Ovary (tissue), 3 donors: ENCODE measurements at regions not wholly inside any gene's neighbourhood (a gene's known extent, or its start where the extent isn't known, plus 50 kb on each side); places are given as distances from the start of the nearest gene placed in this dataset.

Experiments used
- EP300 ChIP-seq: sonication (generic); formaldehyde crosslinking; IDR thresholded peaks from one replicate; pipeline ENCODE4 v1.6.1; 2017; ENCODE audit warnings: antibody characterized with exemption
- TF ChIP-seq, protein P1 (sequence below), 3 donors: fragments of 450-650 bp in 2 of 3; fragments of 200-600 bp in 1 of 3; IDR thresholded peaks; one replicate each; pipeline versions ENCODE4 v1.5.1 to v1.8.0; 2016 to 2022; ENCODE audit warnings: antibody characterized with exemption in 3 of 3, mild to moderate bottlenecking in 1 of 3
- donor health status: DM: no; HTN: no; CAD: no.

DNA sequence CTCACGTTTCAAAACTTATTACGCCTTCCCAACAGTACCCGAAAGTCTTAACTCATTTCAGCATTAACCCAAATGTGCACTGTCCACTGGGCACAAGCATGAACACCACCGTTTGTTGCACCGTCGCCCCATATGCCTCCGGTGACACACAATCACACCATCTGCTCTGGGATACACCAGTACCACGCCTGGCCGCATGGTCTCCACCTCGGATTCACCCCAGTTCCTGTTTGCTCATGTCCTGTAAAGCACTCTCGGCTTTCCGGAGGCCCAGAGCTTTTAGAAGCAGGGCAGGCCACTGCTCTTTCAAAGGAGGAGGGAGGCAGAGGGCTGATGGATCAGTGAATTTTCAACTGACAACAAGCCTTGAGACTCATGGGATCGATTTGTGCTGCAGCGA, 1570.0 kb upstream of the DEFB115 start:
- no peak for TF ChIP-seq EP300
- TF ChIP-seq, protein P1, sequence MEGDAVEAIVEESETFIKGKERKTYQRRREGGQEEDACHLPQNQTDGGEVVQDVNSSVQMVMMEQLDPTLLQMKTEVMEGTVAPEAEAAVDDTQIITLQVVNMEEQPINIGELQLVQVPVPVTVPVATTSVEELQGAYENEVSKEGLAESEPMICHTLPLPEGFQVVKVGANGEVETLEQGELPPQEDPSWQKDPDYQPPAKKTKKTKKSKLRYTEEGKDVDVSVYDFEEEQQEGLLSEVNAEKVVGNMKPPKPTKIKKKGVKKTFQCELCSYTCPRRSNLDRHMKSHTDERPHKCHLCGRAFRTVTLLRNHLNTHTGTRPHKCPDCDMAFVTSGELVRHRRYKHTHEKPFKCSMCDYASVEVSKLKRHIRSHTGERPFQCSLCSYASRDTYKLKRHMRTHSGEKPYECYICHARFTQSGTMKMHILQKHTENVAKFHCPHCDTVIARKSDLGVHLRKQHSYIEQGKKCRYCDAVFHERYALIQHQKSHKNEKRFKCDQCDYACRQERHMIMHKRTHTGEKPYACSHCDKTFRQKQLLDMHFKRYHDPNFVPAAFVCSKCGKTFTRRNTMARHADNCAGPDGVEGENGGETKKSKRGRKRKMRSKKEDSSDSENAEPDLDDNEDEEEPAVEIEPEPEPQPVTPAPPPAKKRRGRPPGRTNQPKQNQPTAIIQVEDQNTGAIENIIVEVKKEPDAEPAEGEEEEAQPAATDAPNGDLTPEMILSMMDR (IDR thresholded peaks at IDR 0.05) = no peak
